ENCODE measurements at regions not wholly inside any gene's neighbourhood (a gene's known extent, or its start where the extent isn't known, plus 50 kb on each side); places are given as distances from the start of the nearest gene placed in this dataset.

DNA sequence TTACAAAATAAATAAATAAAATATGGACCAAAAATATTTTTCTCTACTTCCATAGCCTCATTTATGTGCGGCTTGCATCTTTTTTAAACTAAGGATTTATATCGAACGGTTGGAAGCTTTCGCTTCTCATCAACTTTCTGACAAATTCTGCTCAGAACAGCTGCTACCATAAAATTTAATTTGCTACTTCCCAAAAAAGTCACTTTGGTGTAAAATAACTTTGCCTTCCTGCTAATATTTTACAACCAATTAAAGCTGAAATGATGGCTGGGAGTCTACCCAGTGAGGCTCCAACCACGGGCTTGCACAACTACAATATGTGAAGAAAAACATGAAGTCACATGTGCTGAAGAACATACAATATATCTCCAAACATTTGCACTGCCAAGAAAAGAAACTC is 253.1 kb upstream of the NEBL start:
- DNase-seq (peak in 1 of 5 donors; percentile 70), FAIRE-seq (no peak)
- Histone ChIP-seq H3K27me3 (ENCODE audit: control insufficient read depth, insufficient read depth, low read length) (no peaks in the 10 kb centered on the region), H3K4me3 (ENCODE audit: low read length in 3 of 3) (no peak overlapping the region), H3K36me3 (ENCODE audit: control insufficient read depth in 2 of 3, insufficient read depth in 3 of 3, low read length in 3 of 3) (no peaks in the 10 kb centered on the region), H3K27ac (ENCODE audit: low read depth in 2 of 2, low read length in 2 of 2) (no peak overlapping the region), H3K4me1 (ENCODE audit: control insufficient read depth in 2 of 3, insufficient read depth in 2 of 3, low read depth in 1 of 3, low read length in 3 of 3) (no peaks in the 10 kb centered on the region), H3K9me3 (ENCODE audit: control insufficient read depth in 2 of 3, insufficient read depth in 1 of 3, low read length in 3 of 3) (no peaks in the 10 kb centered on the region), H3K9ac (ENCODE audit: low read length in 3 of 3) (no peak overlapping the region)
- TF ChIP-seq, protein P1, sequence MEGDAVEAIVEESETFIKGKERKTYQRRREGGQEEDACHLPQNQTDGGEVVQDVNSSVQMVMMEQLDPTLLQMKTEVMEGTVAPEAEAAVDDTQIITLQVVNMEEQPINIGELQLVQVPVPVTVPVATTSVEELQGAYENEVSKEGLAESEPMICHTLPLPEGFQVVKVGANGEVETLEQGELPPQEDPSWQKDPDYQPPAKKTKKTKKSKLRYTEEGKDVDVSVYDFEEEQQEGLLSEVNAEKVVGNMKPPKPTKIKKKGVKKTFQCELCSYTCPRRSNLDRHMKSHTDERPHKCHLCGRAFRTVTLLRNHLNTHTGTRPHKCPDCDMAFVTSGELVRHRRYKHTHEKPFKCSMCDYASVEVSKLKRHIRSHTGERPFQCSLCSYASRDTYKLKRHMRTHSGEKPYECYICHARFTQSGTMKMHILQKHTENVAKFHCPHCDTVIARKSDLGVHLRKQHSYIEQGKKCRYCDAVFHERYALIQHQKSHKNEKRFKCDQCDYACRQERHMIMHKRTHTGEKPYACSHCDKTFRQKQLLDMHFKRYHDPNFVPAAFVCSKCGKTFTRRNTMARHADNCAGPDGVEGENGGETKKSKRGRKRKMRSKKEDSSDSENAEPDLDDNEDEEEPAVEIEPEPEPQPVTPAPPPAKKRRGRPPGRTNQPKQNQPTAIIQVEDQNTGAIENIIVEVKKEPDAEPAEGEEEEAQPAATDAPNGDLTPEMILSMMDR (IDR thresholded peaks at IDR 0.05; ENCODE audit: borderline replicate concordance, extremely low read depth, insufficient read depth): no peak
- intact Hi-C loops (cut with DNase I): no loop called here

- Histone ChIP-seq H3K4me1 (ENCODE audit: control insufficient read depth in 2 of 3, insufficient read depth in 2 of 3, low read depth in 1 of 3, low read length in 3 of 3) (no peaks in the 10 kb centered on the region), H3K9me3 (ENCODE audit: control insufficient read depth in 2 of 3, insufficient read depth in 1 of 3, low read length in 3 of 3) (no peaks in the 10 kb centered on the region), H3K27ac (ENCODE audit: low read depth in 2 of 2, low read length in 2 of 2) (no peak overlapping the region), H3K27me3 (ENCODE audit: control insufficient read depth, insufficient read depth, low read length) (no peaks in the 10 kb centered on the region), H3K36me3 (ENCODE audit: control insufficient read depth in 2 of 3, insufficient read depth in 3 of 3, low read length in 3 of 3) (no peaks in the 10 kb centered on the region), H3K9ac (ENCODE audit: low read length in 3 of 3) (no peak overlapping the region), H3K4me3 (ENCODE audit: low read length in 3 of 3) (no peak overlapping the region)
- TF ChIP-seq, protein P1 (IDR thresholded peaks at IDR 0.05; ENCODE audit: borderline replicate concordance, extremely low read depth, insufficient read depth): no peak
- intact Hi-C loops (cut with DNase I): no loop called here
- FAIRE-seq: no peak
- DNase-seq: no peak
Measured at GRCh38 chr10:21146436-21146789, 249.3 kb upstream of the NEBL start.

DNA sequence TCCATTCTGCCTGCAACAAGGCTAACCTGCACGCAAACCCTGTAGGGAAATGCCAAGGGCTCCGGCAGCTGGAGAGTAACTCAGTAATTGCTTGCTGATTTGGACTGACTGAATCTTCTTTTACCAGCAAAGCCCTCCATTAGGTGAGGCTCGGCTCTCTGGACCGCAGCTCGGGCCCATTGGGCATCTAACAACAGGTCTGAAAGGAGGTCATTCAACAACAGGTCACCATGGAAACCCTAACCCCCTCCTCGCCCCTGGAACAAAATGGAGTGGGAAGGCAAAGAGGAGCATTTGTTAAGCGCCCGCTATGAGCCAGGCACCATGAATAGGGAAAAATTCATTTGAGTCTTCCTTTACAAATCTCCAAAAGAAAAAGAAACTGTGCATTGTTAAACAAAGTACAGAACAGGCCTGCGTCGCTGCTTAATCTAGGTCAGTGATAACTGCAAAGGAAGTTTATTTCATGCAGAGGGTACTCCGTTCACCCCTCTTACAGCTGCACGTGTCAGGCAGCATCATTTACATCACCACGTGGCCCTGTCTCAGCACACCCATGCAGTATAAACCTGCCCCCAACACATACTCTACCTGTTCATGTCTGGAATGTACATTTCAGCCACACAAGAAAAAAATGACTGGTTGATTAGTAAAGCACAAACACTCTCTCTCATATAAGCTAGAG is 248.8 kb upstream of the NEBL start:
- H3K27ac ChIP-seq (ENCODE audit: low read depth in 2 of 2, low read length in 2 of 2): no peak overlapping the region
- no peak for FAIRE-seq
- H3K9me3 ChIP-seq (ENCODE audit: control insufficient read depth in 2 of 3, insufficient read depth in 1 of 3, low read length in 3 of 3): no peaks in the 10 kb centered on the region
- DNase-seq: no peak
- TF ChIP-seq, protein P1 (IDR thresholded peaks at IDR 0.05; ENCODE audit: borderline replicate concordance, extremely low read depth, insufficient read depth): no peak
- H3K9ac ChIP-seq (ENCODE audit: low read length in 3 of 3): no peak overlapping the region
- no peaks in the 10 kb centered on the region for H3K4me1 ChIP-seq (ENCODE audit: control insufficient read depth in 2 of 3, insufficient read depth in 2 of 3, low read depth in 1 of 3, low read length in 3 of 3)
- no peaks in the 10 kb centered on the region for H3K36me3 ChIP-seq (ENCODE audit: control insufficient read depth in 2 of 3, insufficient read depth in 3 of 3, low read length in 3 of 3)
- H3K4me3 ChIP-seq (ENCODE audit: low read length in 3 of 3): no peak overlapping the region
- intact Hi-C loops (cut with DNase I): no loop called here
- no peaks in the 10 kb centered on the region for H3K27me3 ChIP-seq (ENCODE audit: control insufficient read depth, insufficient read depth, low read length)

DNA sequence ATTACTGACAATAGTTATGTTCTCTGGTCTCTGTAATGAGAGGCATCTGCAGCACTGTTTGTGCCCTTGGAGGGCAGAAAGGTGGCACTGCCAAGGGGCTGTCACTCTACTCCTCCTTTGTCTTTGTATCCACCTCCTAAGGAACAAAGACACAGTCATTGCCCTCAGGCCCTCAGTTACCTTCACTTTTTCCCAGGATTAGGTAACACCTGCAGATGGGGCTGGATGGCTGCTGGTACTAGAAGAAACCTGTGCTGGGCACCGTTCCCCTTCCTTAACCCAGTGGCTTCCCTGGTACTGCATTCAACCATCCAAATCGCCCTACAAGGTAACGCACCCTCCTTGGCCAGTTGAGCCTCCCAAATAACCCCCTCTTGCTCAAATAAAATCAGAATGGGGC is 246.9 kb upstream of the NEBL start:
- FAIRE-seq (no peak), DNase-seq (no peak)
- intact Hi-C loops (cut with DNase I): no loop called here
- Histone ChIP-seq H3K36me3 (ENCODE audit: control insufficient read depth in 2 of 3, insufficient read depth in 3 of 3, low read length in 3 of 3) (no peaks in the 10 kb centered on the region), H3K27ac (ENCODE audit: low read depth in 2 of 2, low read length in 2 of 2) (no peak overlapping the region), H3K9ac (ENCODE audit: low read length in 3 of 3) (no peak overlapping the region), H3K4me1 (ENCODE audit: control insufficient read depth in 2 of 3, insufficient read depth in 2 of 3, low read depth in 1 of 3, low read length in 3 of 3) (no peaks in the 10 kb centered on the region), H3K4me3 (ENCODE audit: low read length in 3 of 3) (no peak overlapping the region), H3K9me3 (ENCODE audit: control insufficient read depth in 2 of 3, insufficient read depth in 1 of 3, low read length in 3 of 3) (no peaks in the 10 kb centered on the region), H3K27me3 (ENCODE audit: control insufficient read depth, insufficient read depth, low read length) (no peaks in the 10 kb centered on the region)
- TF ChIP-seq, protein P1 (IDR thresholded peaks at IDR 0.05; ENCODE audit: borderline replicate concordance, extremely low read depth, insufficient read depth): no peak
